ENCODE measurements at regions not wholly inside any gene's neighbourhood (a gene's known extent, or its start where the extent isn't known, plus 50 kb on each side); places are given as distances from the start of the nearest gene placed in this dataset.

DNA sequence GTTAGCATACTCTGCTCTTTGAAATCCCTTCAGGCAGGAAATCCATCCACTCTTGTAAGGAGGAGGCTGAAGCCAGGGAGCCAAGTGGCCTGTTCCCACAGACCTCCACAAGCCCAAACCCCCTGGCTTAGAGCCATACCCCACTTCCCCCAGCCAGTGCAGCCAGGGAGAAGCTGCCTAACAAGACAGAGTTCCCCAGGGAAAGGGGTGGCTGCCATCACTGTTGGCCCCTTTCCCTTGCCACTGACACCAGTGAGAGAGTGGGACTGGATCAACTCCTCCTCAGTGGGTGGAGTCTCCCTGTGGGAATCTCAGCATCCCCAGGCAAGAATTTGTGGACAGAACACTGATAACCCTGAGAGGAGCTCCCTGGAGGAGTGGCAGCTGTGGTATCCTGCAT lies 389.4 kb downstream of the PABPC4L start:
- H3K4me3 ChIP-seq (ENCODE audit: low read depth, low read length): no peak overlapping the region
- TF ChIP-seq, protein P1, sequence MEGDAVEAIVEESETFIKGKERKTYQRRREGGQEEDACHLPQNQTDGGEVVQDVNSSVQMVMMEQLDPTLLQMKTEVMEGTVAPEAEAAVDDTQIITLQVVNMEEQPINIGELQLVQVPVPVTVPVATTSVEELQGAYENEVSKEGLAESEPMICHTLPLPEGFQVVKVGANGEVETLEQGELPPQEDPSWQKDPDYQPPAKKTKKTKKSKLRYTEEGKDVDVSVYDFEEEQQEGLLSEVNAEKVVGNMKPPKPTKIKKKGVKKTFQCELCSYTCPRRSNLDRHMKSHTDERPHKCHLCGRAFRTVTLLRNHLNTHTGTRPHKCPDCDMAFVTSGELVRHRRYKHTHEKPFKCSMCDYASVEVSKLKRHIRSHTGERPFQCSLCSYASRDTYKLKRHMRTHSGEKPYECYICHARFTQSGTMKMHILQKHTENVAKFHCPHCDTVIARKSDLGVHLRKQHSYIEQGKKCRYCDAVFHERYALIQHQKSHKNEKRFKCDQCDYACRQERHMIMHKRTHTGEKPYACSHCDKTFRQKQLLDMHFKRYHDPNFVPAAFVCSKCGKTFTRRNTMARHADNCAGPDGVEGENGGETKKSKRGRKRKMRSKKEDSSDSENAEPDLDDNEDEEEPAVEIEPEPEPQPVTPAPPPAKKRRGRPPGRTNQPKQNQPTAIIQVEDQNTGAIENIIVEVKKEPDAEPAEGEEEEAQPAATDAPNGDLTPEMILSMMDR (IDR thresholded peaks at IDR 0.05; ENCODE audit: low read depth, low read length, missing control alignments): no peak
- no peak for DNase-seq (ENCODE audit: low read depth)

DNA sequence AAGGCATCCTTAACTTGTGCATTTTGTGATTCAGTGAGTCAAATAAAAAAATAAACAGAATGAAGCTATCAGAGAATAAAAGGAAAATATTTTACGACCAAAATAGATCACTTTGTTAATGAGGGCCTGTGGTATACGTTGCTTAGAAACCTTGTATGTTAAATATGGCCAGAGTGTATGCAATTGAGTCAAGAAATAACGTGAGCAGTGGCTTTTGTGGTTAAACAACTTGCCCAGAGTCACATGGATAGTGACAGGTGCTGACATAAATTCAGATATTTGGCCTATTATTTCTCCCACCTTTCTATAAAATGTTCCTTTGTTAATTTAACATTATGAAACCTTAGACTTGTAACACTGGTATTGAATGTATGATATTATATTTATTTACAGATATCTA lies 393.4 kb downstream of the PABPC4L start:
- no peak for DNase-seq (ENCODE audit: low read depth)

DNA sequence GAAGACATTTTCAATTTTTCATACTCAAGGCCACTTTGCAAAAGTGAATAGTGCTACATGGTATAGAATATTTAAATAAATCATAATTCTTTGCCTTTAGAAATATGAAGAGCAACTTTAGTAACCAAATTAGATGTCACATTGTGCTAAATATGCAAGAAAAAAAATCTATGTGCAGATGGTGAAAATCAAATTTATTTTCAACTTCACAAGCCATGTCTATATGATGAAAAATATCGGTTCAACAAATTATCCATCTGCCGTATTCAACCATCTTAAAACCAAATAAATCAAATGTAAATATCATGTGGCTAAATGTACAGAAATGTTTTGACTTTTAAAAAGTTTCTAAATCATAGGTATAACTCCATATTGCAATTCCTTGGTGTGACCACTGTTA lies 398.2 kb downstream of the PABPC4L start:
- no peak for DNase-seq (ENCODE audit: low read depth)
- no peak overlapping the region for H3K4me3 ChIP-seq (ENCODE audit: low read depth, low read length)
- TF ChIP-seq, protein P1 (IDR thresholded peaks at IDR 0.05; ENCODE audit: low read depth, low read length, missing control alignments): no peak

More for the DNA sequence above, 393.4 kb downstream of the PABPC4L start:
- H3K4me3 ChIP-seq (ENCODE audit: low read depth, low read length): no peak overlapping the region
- TF ChIP-seq, protein P1 (IDR thresholded peaks at IDR 0.05; ENCODE audit: low read depth, low read length, missing control alignments): no peak

GRCh38 chr4:133802359-133803140 lies 399.0 kb downstream of the PABPC4L start:
- TF ChIP-seq, protein P1 (IDR thresholded peaks at IDR 0.05; ENCODE audit: low read depth, low read length, missing control alignments): no peak
- DNase-seq (ENCODE audit: low read depth): no peak
- H3K4me3 ChIP-seq (ENCODE audit: low read depth, low read length): no peak overlapping the region

DNA sequence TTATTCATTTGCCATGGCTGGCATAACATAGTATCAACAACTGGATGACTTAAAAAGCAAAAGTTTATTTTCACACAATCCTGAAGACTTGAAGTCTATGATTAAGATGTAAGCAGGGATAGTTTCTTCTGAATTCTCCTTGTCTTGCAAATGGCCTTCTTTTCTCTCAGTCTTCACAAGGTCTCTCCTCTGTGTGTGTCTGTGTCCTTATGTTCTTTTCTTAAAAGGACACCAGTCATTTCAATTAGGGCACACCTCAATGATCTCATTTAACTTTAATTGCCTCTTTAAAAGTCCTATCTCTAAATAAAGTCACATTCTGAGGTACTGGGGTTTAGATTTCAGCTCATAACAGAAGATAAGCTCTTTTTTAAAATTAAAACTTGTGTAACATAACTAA lies 399.7 kb downstream of the PABPC4L start:
- DNase-seq (ENCODE audit: low read depth): no peak
- no peak overlapping the region for H3K4me3 ChIP-seq (ENCODE audit: low read depth, low read length)
- TF ChIP-seq, protein P1 (IDR thresholded peaks at IDR 0.05; ENCODE audit: low read depth, low read length, missing control alignments): no peak

GRCh38 chr4:133800966-133801365 lies 400.6 kb downstream of the PABPC4L start:
- no peak for DNase-seq (ENCODE audit: low read depth)
- H3K4me3 ChIP-seq (ENCODE audit: low read depth, low read length): no peak overlapping the region
- TF ChIP-seq, protein P1 (IDR thresholded peaks at IDR 0.05; ENCODE audit: low read depth, low read length, missing control alignments): no peak
